HG02970 (cell line): ENCODE measurements at regions not wholly inside any gene's neighbourhood (a gene's known extent, or its start where the extent isn't known, plus 50 kb on each side); places are given as distances from the start of the nearest gene placed in this dataset.
"Not testable (repeated sequence)": the region's sequence is repeated elsewhere in the genome, so short reads cannot be mapped to it uniquely, and the experiment has no call there.

ENCODE experiments used
- ATAC-seq: cut with Tn5 transposase; IDR thresholded peaks from one replicate; pipeline ENCODE4 v1.9.1; 2021; ENCODE audit warnings: mild to moderate bottlenecking, moderate library complexity, moderate number of reproducible peaks; ENCODE audit not compliant: unreplicated experiment, low FRiP score

- no peak for ATAC-seq
Observed at GRCh38 chr11:38481391-38481790, 1883.4 kb upstream of the RAG2 start.

- no peak for ATAC-seq
Observed at GRCh38 chr11:38476808-38477575, 1879.0 kb upstream of the RAG2 start.

GRCh38 chr11:38461751-38462150 is 1863.7 kb upstream of the RAG2 start:
- ATAC-seq = no peak

GRCh38 chr11:38460896-38461295 is 1862.9 kb upstream of the RAG2 start:
- no peak for ATAC-seq

GRCh38 chr11:38460429-38460828 is 1862.4 kb upstream of the RAG2 start:
- no peak for ATAC-seq

- no peak for ATAC-seq
Observed at GRCh38 chr11:38456371-38456770, 1858.3 kb upstream of the RAG2 start.

GRCh38 chr11:38448284-38448683 is 1850.2 kb upstream of the RAG2 start:
- ATAC-seq = no peak

GRCh38 chr11:38446336-38446735 is 1848.3 kb upstream of the RAG2 start:
- no peak for ATAC-seq

- no peak for ATAC-seq
Observed at GRCh38 chr11:38438091-38438490, 1840.1 kb upstream of the RAG2 start.

GRCh38 chr11:38425578-38425977 is 1827.5 kb upstream of the RAG2 start:
- ATAC-seq = no peak

- ATAC-seq = no peak
Observed at GRCh38 chr11:38423042-38423441, 1825.0 kb upstream of the RAG2 start.

- no peak for ATAC-seq
Observed at GRCh38 chr11:38416141-38416540, 1818.1 kb upstream of the RAG2 start.

GRCh38 chr11:38411149-38411548 is 1813.1 kb upstream of the RAG2 start:
- no peak for ATAC-seq

- no peak for ATAC-seq
Observed at GRCh38 chr11:38402063-38402462, 1804.0 kb upstream of the RAG2 start.

GRCh38 chr11:38392176-38392575 is 1794.1 kb upstream of the RAG2 start:
- no peak for ATAC-seq

GRCh38 chr11:38384568-38384967 is 1786.5 kb upstream of the RAG2 start:
- no peak for ATAC-seq

- no peak for ATAC-seq
Observed at GRCh38 chr11:38365274-38365673, 1767.2 kb upstream of the RAG2 start.

GRCh38 chr11:38356255-38356654 is 1758.2 kb upstream of the RAG2 start:
- ATAC-seq = no peak

- no peak for ATAC-seq
Observed at GRCh38 chr11:38345286-38345685, 1747.2 kb upstream of the RAG2 start.

GRCh38 chr11:38341612-38342011 is 1743.6 kb upstream of the RAG2 start:
- ATAC-seq = not testable (repeated sequence)

GRCh38 chr11:38339835-38340440 is 1741.9 kb upstream of the RAG2 start:
- no peak for ATAC-seq

GRCh38 chr11:38338022-38338421 is 1740.0 kb upstream of the RAG2 start:
- not testable (repeated sequence) for ATAC-seq
